Keratinocyte (primary cell): ENCODE measurements at regions not wholly inside any gene's neighbourhood (a gene's known extent, or its start where the extent isn't known, plus 50 kb on each side); places are given as distances from the start of the nearest gene placed in this dataset.

Source experiments
- DNase-seq: peaks from one replicate; pipeline ENCODE4 v3.0.0-alpha.2; 2011; ENCODE audit warnings: low read depth, missing footprints, low spot score
- FAIRE-seq: peaks from 2 replicates; lab custom pipeline; 2011; peaks lifted over from hg19 to GRCh38; lab: Jason Lieb, UNC
- H2AFZ ChIP-seq: 2 replicates; pipeline ENCODE4 v1.6.0; 2012; ENCODE audit warnings: low read length, control low read depth, inconsistent platforms; ENCODE audit not compliant: control insufficient read depth
- H3K27ac ChIP-seq: 2 replicates; pipeline ENCODE4 v1.5.1; 2011; ENCODE audit warnings: low read length; ENCODE audit not compliant: control insufficient read depth, insufficient read depth
- H3K27me3 ChIP-seq: 3 replicates; pipeline ENCODE4 v1.6.0; 2011; ENCODE audit warnings: low read length; ENCODE audit not compliant: control insufficient read depth, insufficient read depth; ENCODE audit errors: extremely low read depth
- H3K36me3 ChIP-seq, 2 experiments: 2 replicates in 1 of 2; 3 replicates in 1 of 2; pipeline ENCODE4 v1.5.1; 2011; ENCODE audit warnings: low read length in 2 of 2, mild to moderate bottlenecking in 1 of 2; ENCODE audit not compliant: control insufficient read depth in 2 of 2, insufficient read depth in 2 of 2; ENCODE audit errors: extremely low read depth in 1 of 2
- H3K4me1 ChIP-seq: 3 replicates; pipeline ENCODE4 v1.5.1; 2011; ENCODE audit warnings: low read length; ENCODE audit not compliant: control insufficient read depth, insufficient read depth; ENCODE audit errors: extremely low read depth
- H3K4me2 ChIP-seq: 3 replicates; pipeline ENCODE4 v1.6.0; 2011; ENCODE audit warnings: low read depth, low read length; ENCODE audit not compliant: control insufficient read depth, insufficient read depth; ENCODE audit errors: extremely low read depth
- H3K4me3 ChIP-seq, 3 experiments: fragments of 200-600 bp in 1 of 3; sonication (generic) in 1 of 3; 2 replicates in 2 of 3; 3 replicates in 1 of 3; pipeline ENCODE4 v1.5.1; 2011 to 2016; ENCODE audit warnings: low read length in 3 of 3, mild to moderate bottlenecking in 3 of 3, control low read depth in 2 of 3, inconsistent platforms in 1 of 3, low read depth in 1 of 3, mixed read lengths in 1 of 3, mixed run types in 1 of 3, moderate library complexity in 1 of 3; ENCODE audit not compliant: control insufficient read depth in 2 of 3, insufficient read depth in 2 of 3; ENCODE audit errors: extremely low read depth in 1 of 3
- H3K79me2 ChIP-seq: 2 replicates; pipeline ENCODE4 v1.6.0; 2012; ENCODE audit warnings: low read length; ENCODE audit not compliant: control insufficient read depth, insufficient read depth
- H3K9ac ChIP-seq: 3 replicates; pipeline ENCODE4 v1.6.0; 2011; ENCODE audit warnings: low read length; ENCODE audit not compliant: control insufficient read depth, insufficient read depth; ENCODE audit errors: extremely low read depth
- H3K9me1 ChIP-seq: 3 replicates; pipeline ENCODE4 v1.6.0; 2011; ENCODE audit warnings: low read length; ENCODE audit not compliant: control insufficient read depth, insufficient read depth; ENCODE audit errors: extremely low read depth
- H3K9me3 ChIP-seq: 2 replicates; pipeline ENCODE4 v1.5.1; 2012; ENCODE audit warnings: low read depth, low read length; ENCODE audit not compliant: control insufficient read depth
- H4K20me1 ChIP-seq: 3 replicates; pipeline ENCODE4 v1.6.0; 2011; ENCODE audit warnings: low read length; ENCODE audit not compliant: control insufficient read depth, insufficient read depth; ENCODE audit errors: extremely low read depth
- EZH2 ChIP-seq: IDR thresholded peaks from one replicate; pipeline ENCODE4 v1.6.1; 2012; ENCODE audit warnings: inconsistent platforms, mild to moderate bottlenecking, low read length, moderate library complexity
- dilution Hi-C: fragments of 300-500 bp; cut with MboI; formaldehyde crosslinking; loops from one replicate; pipeline ENCODE4 v1.7.0; 2020; ENCODE audit warnings: low sequenced_read_pairs; ENCODE audit not compliant: extremely low pct_ligation_motif_present
- TF ChIP-seq, protein P1 (sequence below), 3 experiments: IDR thresholded peaks in 1 of 3; conservative IDR thresholded peaks in 1 of 3; optimal IDR thresholded peaks in 1 of 3; 2 replicates in 2 of 3; 3 replicates in 1 of 3; pipeline versions ENCODE3 to v1.5.1; 2011; ENCODE audit warnings: low read length in 3 of 3, mild to moderate bottlenecking in 3 of 3, moderate library complexity in 2 of 3, control low read depth in 1 of 3, inconsistent platforms in 1 of 3; ENCODE audit not compliant: insufficient read depth in 2 of 3; ENCODE audit errors: extremely low read depth in 1 of 3

DNA sequence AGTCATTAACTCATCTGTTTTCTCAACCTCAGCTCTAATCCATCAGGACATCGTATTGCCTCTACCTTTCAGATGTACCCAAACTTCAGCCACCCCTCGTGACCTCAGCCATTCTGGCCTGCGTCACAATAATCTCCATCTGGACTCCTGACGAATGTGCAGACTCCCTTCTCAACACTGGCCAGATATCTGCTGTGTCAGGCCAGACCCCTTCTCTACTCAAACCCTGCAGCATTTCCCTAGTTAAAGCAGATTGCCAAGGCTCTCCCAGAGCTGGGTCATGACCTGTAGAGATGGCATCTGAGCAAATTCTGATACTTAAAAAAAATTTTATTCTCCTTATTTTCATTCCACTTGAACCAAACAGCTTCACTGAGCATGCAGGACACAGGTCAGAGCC, 69.5 kb upstream of the TMEM18 start:
- Histone ChIP-seq H4K20me1 (no peaks in the 10 kb centered on the region), H3K36me3 (no peaks in the 10 kb centered on the region), H3K4me1 (no peaks in the 10 kb centered on the region), H3K4me2 (no peak overlapping the region), H3K79me2 (no peaks in the 10 kb centered on the region), H3K9me3 (no peaks in the 10 kb centered on the region), H3K9ac (no peak overlapping the region), H3K27me3 (peaks cover 3% of the 10 kb centered on the region), H3K27ac (no peak overlapping the region), H2AFZ (no peak overlapping the region), H3K9me1 (no peaks in the 10 kb centered on the region), H3K4me3 (no peak overlapping the region)
- DNase-seq (no peak), FAIRE-seq (no peak)
- dilution Hi-C loops: no loop called here
- TF ChIP-seq EZH2: no peak
- TF ChIP-seq, protein P1, sequence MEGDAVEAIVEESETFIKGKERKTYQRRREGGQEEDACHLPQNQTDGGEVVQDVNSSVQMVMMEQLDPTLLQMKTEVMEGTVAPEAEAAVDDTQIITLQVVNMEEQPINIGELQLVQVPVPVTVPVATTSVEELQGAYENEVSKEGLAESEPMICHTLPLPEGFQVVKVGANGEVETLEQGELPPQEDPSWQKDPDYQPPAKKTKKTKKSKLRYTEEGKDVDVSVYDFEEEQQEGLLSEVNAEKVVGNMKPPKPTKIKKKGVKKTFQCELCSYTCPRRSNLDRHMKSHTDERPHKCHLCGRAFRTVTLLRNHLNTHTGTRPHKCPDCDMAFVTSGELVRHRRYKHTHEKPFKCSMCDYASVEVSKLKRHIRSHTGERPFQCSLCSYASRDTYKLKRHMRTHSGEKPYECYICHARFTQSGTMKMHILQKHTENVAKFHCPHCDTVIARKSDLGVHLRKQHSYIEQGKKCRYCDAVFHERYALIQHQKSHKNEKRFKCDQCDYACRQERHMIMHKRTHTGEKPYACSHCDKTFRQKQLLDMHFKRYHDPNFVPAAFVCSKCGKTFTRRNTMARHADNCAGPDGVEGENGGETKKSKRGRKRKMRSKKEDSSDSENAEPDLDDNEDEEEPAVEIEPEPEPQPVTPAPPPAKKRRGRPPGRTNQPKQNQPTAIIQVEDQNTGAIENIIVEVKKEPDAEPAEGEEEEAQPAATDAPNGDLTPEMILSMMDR (optimal IDR thresholded peaks at IDR 0.05 in 1 of 3, IDR thresholded peaks at IDR 0.05 in 1 of 3, conservative IDR thresholded peaks at IDR 0.05 in 1 of 3; ENCODE audit: extremely low read depth in 1 of 3, insufficient read depth in 2 of 3, low read length in 3 of 3): no peak

DNA sequence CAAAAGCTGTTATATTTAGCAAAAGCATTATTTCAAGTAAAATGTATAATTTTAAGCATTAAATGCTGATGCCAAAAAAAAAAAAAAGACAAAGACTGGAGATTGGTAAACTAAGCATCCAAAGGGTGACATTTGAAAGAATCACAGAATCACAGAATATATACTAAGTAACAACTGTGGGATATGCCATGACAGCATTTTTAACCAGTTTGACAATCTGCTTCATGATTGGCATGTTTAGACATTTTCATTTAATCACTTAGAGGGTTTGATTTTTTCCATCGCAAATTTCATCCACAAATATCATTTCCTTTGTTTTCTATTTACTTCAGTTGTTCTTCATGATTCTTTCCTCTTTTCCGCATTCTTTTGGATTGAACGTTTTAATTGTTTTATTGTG, 66.9 kb upstream of the TMEM18 start:
- no peak for FAIRE-seq
- no peak for DNase-seq
- H3K9ac ChIP-seq: no peak overlapping the region
- TF ChIP-seq, protein P1 (optimal IDR thresholded peaks at IDR 0.05 in 1 of 3, IDR thresholded peaks at IDR 0.05 in 1 of 3, conservative IDR thresholded peaks at IDR 0.05 in 1 of 3; ENCODE audit: extremely low read depth in 1 of 3, insufficient read depth in 2 of 3, low read length in 3 of 3): no peak
- TF ChIP-seq EZH2: no peak
- H3K79me2 ChIP-seq: no peaks in the 10 kb centered on the region
- peaks cover 9% of the 10 kb centered on the region for H3K4me1 ChIP-seq
- no peak overlapping the region for H3K27ac ChIP-seq
- no peak overlapping the region for H3K4me3 ChIP-seq
- no peaks in the 10 kb centered on the region for H3K9me3 ChIP-seq
- no peaks in the 10 kb centered on the region for H4K20me1 ChIP-seq
- H3K4me2 ChIP-seq: no peak overlapping the region
- H3K36me3 ChIP-seq: no peaks in the 10 kb centered on the region
- H2AFZ ChIP-seq: no peak overlapping the region
- peaks cover 3% of the 10 kb centered on the region for H3K27me3 ChIP-seq
- dilution Hi-C loops: no loop called here
- no peaks in the 10 kb centered on the region for H3K9me1 ChIP-seq
